Common myeloid progenitor, CD34-positive (primary cell): ENCODE measurements at regions not wholly inside any gene's neighbourhood (a gene's known extent, or its start where the extent isn't known, plus 50 kb on each side); places are given as distances from the start of the nearest gene placed in this dataset.

ENCODE experiments used
- CTCF ChIA-PET: fragments of 350-600 bp; sonication (Branson Sonifier 250); formaldehyde crosslinking; loops from one replicate; lab custom pipeline; 2021; ENCODE audit warnings: antibody characterized with exemption; lab: Charles Lee
- POLR2A ChIA-PET: fragments of 350-600 bp; sonication (Branson Sonifier 250); formaldehyde crosslinking; loops from one replicate; lab custom pipeline; 2021; ENCODE audit warnings: antibody characterized with exemption; lab: Charles Lee
- DNase-seq, 3 donors: peaks; one replicate each; pipeline versions ENCODE4 v3.0.0 to v3.0.0-alpha.2; 2013
- H3K27ac ChIP-seq, 2 experiments: 1 replicate in 1 of 2; 2 replicates in 1 of 2; pipeline ENCODE4 v1.7.0; 2013; ENCODE audit warnings: inconsistent platforms in 2 of 2, low read length in 2 of 2, mild to moderate bottlenecking in 2 of 2, low read depth in 1 of 2, moderate library complexity in 1 of 2; ENCODE audit not compliant: severe bottlenecking in 2 of 2, insufficient read depth in 1 of 2, poor library complexity in 1 of 2
- H3K27me3 ChIP-seq, 5 experiments: replicated peaks in 2 of 5; 1 replicate in 3 of 5; 2 replicates in 2 of 5; pipeline versions ENCODE4 v1.6.1 to v1.7.0; 2013; ENCODE audit warnings: low read length in 4 of 5, mild to moderate bottlenecking in 2 of 5, moderate library complexity in 2 of 5, inconsistent platforms in 1 of 5; ENCODE audit not compliant: insufficient read depth in 5 of 5, control insufficient read depth in 4 of 5
- H3K36me3 ChIP-seq, 4 experiments: 1 replicate in 2 of 4; 2 replicates in 2 of 4; pipeline versions ENCODE4 v1.6.1 to v1.7.0; 2013; ENCODE audit warnings: low read length in 3 of 4, control low read depth in 1 of 4, mild to moderate bottlenecking in 1 of 4; ENCODE audit not compliant: control insufficient read depth in 4 of 4, insufficient read depth in 4 of 4
- H3K4me1 ChIP-seq, 4 experiments: 1 replicate in 3 of 4; 2 replicates in 1 of 4; pipeline versions ENCODE4 v1.6.1 to v1.7.1; 2013; ENCODE audit warnings: low read length in 3 of 4, mild to moderate bottlenecking in 3 of 4, control low read depth in 1 of 4, inconsistent platforms in 1 of 4, moderate library complexity in 1 of 4; ENCODE audit not compliant: control insufficient read depth in 4 of 4, insufficient read depth in 4 of 4; ENCODE audit errors: control extremely low read depth in 1 of 4
- H3K4me3 ChIP-seq, 7 experiments: 1 replicate in 4 of 7; 2 replicates in 3 of 7; pipeline versions ENCODE4 v1.5.1 to v1.7.0; 2013; ENCODE audit warnings: mild to moderate bottlenecking in 7 of 7, low read length in 6 of 7, moderate library complexity in 6 of 7, inconsistent platforms in 2 of 7, low read depth in 2 of 7, control low read depth in 1 of 7; ENCODE audit not compliant: insufficient read depth in 4 of 7, control insufficient read depth in 1 of 7; ENCODE audit errors: extremely low read depth in 1 of 7
- H3K9me3 ChIP-seq, 5 experiments: 1 replicate in 4 of 5; 2 replicates in 1 of 5; pipeline versions ENCODE4 v1.6.1 to v1.7.1; 2013; ENCODE audit warnings: low read length in 4 of 5, mild to moderate bottlenecking in 2 of 5, inconsistent platforms in 1 of 5, low read depth in 1 of 5, moderate library complexity in 1 of 5; ENCODE audit not compliant: control insufficient read depth in 4 of 5, insufficient read depth in 2 of 5; ENCODE audit errors: control extremely low read depth in 1 of 5
- WGBS: methylation state at CpG from one replicate; pipeline ENCODE4 v1.1.5; 2013; ENCODE audit not compliant: insufficient coverage; 5-methylcytosine and 5-hydroxymethylcytosine counted together

DNA sequence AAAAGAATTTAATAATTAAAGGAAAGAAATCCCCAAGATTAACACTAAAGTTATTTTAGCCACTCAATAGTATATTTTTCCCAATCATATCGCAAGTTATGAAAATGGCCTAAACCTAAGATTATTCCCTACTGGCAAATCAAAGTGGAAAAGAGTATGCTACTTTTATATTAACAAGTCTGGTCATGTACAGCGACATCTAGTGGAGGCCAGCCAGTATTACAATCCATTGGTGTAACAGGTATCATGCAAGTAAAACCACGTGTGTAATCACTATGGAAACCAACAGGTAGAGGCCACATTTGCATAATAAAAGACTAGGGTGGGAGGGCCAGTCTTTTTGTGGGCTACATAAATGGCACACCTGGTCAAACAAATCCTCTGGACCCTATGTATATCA lies 976.4 kb upstream of the CDH9 start:
- Histone ChIP-seq H3K36me3 (no peaks in the 10 kb centered on the region), H3K27me3 (no peaks in the 10 kb centered on the region), H3K4me1 (no peaks in the 10 kb centered on the region), H3K4me3 (no peak overlapping the region), H3K27ac (no peak overlapping the region), H3K9me3 (peaks cover 3 to 53% (median 19%) of the 10 kb centered on the region in 5 experiments)
- CTCF ChIA-PET = no interaction called here
- POLR2A ChIA-PET = no interaction called here
- peak in 2 of 3 donors; percentile 3 to 8 for DNase-seq
- 0% methylated on average over 1 of the region's 3 CpGs for whole genome bisulfite sequencing

DNA sequence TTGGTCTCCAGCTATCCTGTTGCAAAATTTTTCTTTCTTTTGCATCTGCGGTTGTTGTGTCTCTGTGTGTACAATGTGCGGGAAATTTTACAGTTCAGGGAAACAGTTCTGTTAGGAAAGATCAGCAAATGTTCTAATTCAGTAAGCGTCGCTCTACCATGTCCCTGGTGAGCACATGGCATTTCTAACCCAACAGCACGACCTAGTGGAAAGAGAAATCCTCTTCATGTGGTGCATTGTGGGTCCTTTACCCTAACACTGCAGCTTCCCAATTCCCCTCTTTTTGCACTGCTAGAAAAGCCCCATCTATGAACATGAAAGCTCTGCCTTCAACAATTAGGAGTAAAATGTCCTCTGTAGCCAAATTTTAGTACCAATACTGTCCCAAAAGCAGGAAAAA lies 974.2 kb upstream of the CDH9 start:
- 100% methylated on average over 5 of the region's 5 CpGs for WGBS
- ChIA-PET CTCF (no interaction called here), POLR2A (no interaction called here)

DNA sequence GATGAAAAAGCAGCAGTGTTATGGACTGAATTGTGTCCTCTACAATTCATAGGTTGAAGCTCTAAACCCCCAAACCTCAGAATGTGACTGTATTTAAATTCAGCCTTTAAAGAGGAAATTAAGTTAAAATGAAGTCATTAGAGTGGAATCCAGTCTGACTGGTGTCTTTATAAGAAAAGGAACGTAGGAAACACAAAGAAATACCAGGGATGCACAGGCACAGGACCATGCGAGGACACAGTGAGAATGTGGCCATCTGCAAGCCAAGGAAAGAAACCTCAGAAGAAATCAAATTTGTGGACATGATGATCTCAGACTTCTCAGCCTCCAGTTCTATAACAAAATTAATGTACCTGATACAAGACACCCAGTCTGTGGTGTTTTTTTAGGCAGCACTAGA lies 971.2 kb upstream of the CDH9 start:
- ChIA-PET CTCF (no interaction called here), POLR2A (no interaction called here)
- H3K4me3 ChIP-seq = no peak overlapping the region
- H3K4me1 ChIP-seq = no peaks in the 10 kb centered on the region
- 100% methylated on average over 2 of the region's 2 CpGs for WGBS
- H3K27me3 ChIP-seq = no peaks in the 10 kb centered on the region
- no peak for DNase-seq
- H3K27ac ChIP-seq = no peak overlapping the region
- no peaks in the 10 kb centered on the region for H3K36me3 ChIP-seq
- H3K9me3 ChIP-seq = peaks cover 3 to 46% (median 18%) of the 10 kb centered on the region in 5 experiments

More for the DNA sequence above, 974.2 kb upstream of the CDH9 start:
- DNase-seq = no peak
- Histone ChIP-seq H3K9me3 (peaks cover 3 to 59% (median 19%) of the 10 kb centered on the region in 5 experiments), H3K27me3 (no peaks in the 10 kb centered on the region), H3K36me3 (no peaks in the 10 kb centered on the region), H3K27ac (no peak overlapping the region), H3K4me3 (no peak overlapping the region), H3K4me1 (no peaks in the 10 kb centered on the region)

DNA sequence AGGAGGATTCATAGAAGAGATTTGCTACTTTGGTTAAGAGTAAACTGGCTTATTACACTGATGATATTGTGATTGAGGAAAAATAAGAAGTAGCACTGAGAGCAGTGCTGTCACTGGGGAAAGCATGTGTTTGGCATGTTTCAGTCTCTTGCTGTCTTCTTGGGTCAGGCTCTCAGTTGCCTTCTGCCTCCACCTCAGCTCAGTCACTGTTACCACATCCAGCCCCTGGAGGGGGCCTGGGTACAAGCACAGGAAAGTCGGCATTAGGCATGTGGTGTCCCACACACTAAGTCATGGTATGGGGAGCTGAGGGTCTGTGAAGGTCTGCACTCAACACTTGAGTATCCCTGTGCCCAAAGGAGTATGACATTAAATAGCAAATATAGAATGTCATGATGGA lies 958.3 kb upstream of the CDH9 start:
- CTCF ChIA-PET = no interaction called here
- Histone ChIP-seq H3K4me3 (no peak overlapping the region), H3K27me3 (no peaks in the 10 kb centered on the region), H3K27ac (no peak overlapping the region), H3K9me3 (peaks cover 0 to 8% (median 0%) of the 10 kb centered on the region in 5 experiments), H3K4me1 (no peaks in the 10 kb centered on the region), H3K36me3 (no peaks in the 10 kb centered on the region)
- DNase-seq = no peak
- POLR2A ChIA-PET = no interaction called here
- 40% methylated on average over 1 of the region's 1 CpG for WGBS

DNA sequence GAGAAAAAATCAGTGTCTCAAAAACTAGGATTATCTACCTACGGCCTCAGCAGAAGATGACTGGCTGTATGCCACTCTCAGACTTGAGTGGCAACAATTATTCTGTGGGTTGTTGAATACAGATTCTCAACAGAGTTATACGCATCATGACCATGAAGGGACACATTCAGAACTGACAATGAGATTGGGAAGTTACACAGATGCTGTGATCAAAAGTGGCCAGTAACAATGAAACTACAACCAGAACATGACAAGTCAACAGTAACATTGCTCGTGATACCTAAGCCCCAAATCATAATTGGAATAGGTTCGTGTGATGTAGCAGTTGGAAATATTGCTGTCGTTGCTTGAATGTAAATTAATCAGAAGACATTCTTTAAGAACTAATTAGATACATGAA lies 957.5 kb upstream of the CDH9 start:
- Histone ChIP-seq H3K36me3 (no peaks in the 10 kb centered on the region), H3K27me3 (no peaks in the 10 kb centered on the region), H3K4me1 (no peaks in the 10 kb centered on the region), H3K9me3 (peaks cover 0 to 4% (median 0%) of the 10 kb centered on the region in 5 experiments), H3K4me3 (no peak overlapping the region), H3K27ac (no peak overlapping the region)
- ChIA-PET POLR2A (no interaction called here), CTCF (no interaction called here)
- DNase-seq = no peak
- 100% methylated on average over 2 of the region's 5 CpGs for WGBS

DNA sequence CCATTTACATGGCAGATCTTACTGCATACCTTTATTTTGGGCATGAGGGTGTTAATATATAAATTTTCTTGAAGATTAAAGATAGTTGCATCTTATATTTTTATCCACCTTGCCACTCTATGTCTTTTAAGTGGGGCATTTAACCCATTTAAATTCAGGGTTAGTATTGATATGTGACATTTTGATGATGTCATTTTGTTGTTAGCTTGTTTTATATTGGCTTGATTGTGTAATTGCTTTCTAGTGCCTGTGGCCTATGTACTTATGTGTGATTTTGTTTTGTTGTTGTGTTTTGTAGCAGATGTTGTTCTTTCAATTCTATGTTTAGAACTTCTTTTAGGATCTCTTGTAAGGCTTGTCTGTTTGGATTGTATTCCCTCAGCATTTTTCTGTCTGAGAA lies 939.9 kb upstream of the CDH9 start:
- Histone ChIP-seq H3K27ac (no peak overlapping the region), H3K27me3 (no peaks in the 10 kb centered on the region), H3K4me3 (no peak overlapping the region), H3K9me3 (peaks cover 0 to 4% (median 0%) of the 10 kb centered on the region in 5 experiments), H3K4me1 (no peaks in the 10 kb centered on the region), H3K36me3 (no peaks in the 10 kb centered on the region)
- POLR2A ChIA-PET = no interaction called here
- DNase-seq = no peak
- CTCF ChIA-PET = no interaction called here

DNA sequence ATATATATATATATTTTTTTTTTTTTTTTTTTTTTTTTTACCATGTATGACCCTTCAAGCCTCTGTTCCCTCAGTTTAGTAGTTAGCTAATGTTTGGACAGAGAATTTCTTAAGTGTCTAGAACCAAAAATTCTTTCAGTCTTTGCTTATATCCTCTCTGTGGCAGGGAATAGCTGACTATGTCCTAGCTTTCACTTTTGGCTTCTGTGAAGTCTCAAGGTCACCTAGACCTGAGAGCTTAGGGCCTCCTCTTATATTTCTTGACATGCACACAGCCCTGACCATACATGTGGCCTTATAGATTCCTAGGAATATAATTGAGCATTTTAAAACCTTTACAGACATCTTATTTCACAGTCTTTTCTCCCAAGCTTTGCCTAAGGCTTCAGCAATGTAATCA lies 930.8 kb upstream of the CDH9 start:
- CTCF ChIA-PET = interaction anchor here (1.3 kb wide), 1 partner anchor 17 kb away, joined by 3 read pairs; no protein-coding TSS in a partner anchor
- no peaks in the 10 kb centered on the region for H3K36me3 ChIP-seq
- DNase-seq = no peak
- POLR2A ChIA-PET = no interaction called here
- no peak overlapping the region for H3K27ac ChIP-seq
- no peaks in the 10 kb centered on the region for H3K4me1 ChIP-seq
- no peak overlapping the region for H3K4me3 ChIP-seq
- peaks cover 0 to 19% (median 4%) of the 10 kb centered on the region in 5 experiments for H3K9me3 ChIP-seq
- no peaks in the 10 kb centered on the region for H3K27me3 ChIP-seq
